VCaP (cell line): ENCODE measurements at regions not wholly inside any gene's neighbourhood (a gene's known extent, or its start where the extent isn't known, plus 50 kb on each side); places are given as distances from the start of the nearest gene placed in this dataset.

ENCODE experiments used
- H3K27ac ChIP-seq: fragments of 450-650 bp; 2 replicates; pipeline ENCODE4 v1.5.1; 2017
- CTCF ChIP-seq: fragments of 450-650 bp; conservative IDR thresholded peaks from 2 replicates; pipeline ENCODE4 v1.5.1; 2017; ENCODE audit warnings: mild to moderate bottlenecking, moderate library complexity

- no peak overlapping the region for H3K27ac ChIP-seq
- no peak for TF ChIP-seq CTCF
Measured at GRCh38 chrX:37904833-37905232, 57.5 kb upstream of the DYNLT3 start.

GRCh38 chrX:37905436-37906147 is 58.2 kb upstream of the DYNLT3 start:
- H3K27ac ChIP-seq, result no peak overlapping the region; the same call in 1 of the 2 replicates
- peak; percentile 59 for TF ChIP-seq CTCF

GRCh38 chrX:37906357-37906756 is 59.0 kb upstream of the DYNLT3 start:
- no peak for TF ChIP-seq CTCF
- no peak overlapping the region; the same call in 1 of the 2 replicates for H3K27ac ChIP-seq

GRCh38 chrX:37910186-37910585 is 62.8 kb upstream of the DYNLT3 start:
- H3K27ac ChIP-seq, result no peak overlapping the region
- no peak for TF ChIP-seq CTCF

GRCh38 chrX:37912304-37912703 is 64.9 kb upstream of the DYNLT3 start:
- TF ChIP-seq CTCF, result no peak
- H3K27ac ChIP-seq, result no peak overlapping the region

GRCh38 chrX:37912777-37913176 is 65.4 kb upstream of the DYNLT3 start:
- TF ChIP-seq CTCF, result no peak
- H3K27ac ChIP-seq, result no peak overlapping the region

- TF ChIP-seq CTCF, result no peak
- H3K27ac ChIP-seq, result no peak overlapping the region
Measured at GRCh38 chrX:37918168-37918567, 70.8 kb upstream of the DYNLT3 start.
